Caco-2 (cell line): ENCODE measurements at regions not wholly inside any gene's neighbourhood (a gene's known extent, or its start where the extent isn't known, plus 50 kb on each side); places are given as distances from the start of the nearest gene placed in this dataset.

Experiments used
- BruUV-seq: library from RNA; stranded (reverse); fragments of 400-500 nt; replicated peaks from 2 replicates; lab custom pipeline; 2021; lab: Mats Ljungman, UMichigan
- CTCF ChIA-PET: fragments of 300-600 bp; sonication (Branson Sonifier 250); formaldehyde crosslinking; loops from one replicate; lab custom pipeline; 2022; ENCODE audit warnings: antibody characterized with exemption; lab: Charles Lee
- POLR2A ChIA-PET: fragments of 300-600 bp; sonication (Branson Sonifier 250); formaldehyde crosslinking; loops from one replicate; lab custom pipeline; 2022; ENCODE audit warnings: antibody characterized with exemption; lab: Charles Lee
- DNase-seq, 2 experiments: peaks; one replicate each; pipeline versions ENCODE4 v3.0.0 to v3.0.0-alpha.2; 2020 to 2022
- H3K27me3 ChIP-seq: replicated peaks from 2 replicates; pipeline ENCODE4 v1.6.0; 2011; ENCODE audit warnings: low read length; ENCODE audit not compliant: control insufficient read depth, insufficient read depth
- H3K36me3 ChIP-seq: 2 replicates; pipeline ENCODE4 v1.5.1; 2011; ENCODE audit warnings: low read length; ENCODE audit not compliant: control insufficient read depth, insufficient read depth
- H3K4me1 ChIP-seq: fragments of 250-450 bp; sonication (Bioruptor Pico); 2 replicates; pipeline ENCODE4 v1.5.1; 2020; ENCODE audit warnings: mild to moderate bottlenecking
- H3K4me3 ChIP-seq: 2 replicates; pipeline ENCODE4 v1.5.1; 2011; ENCODE audit warnings: low read depth, mild to moderate bottlenecking, control low read depth, low read length
- H3K9me3 ChIP-seq: fragments of 250-450 bp; sonication (Bioruptor Pico); 2 replicates; pipeline ENCODE4 v1.5.1; 2020; ENCODE audit warnings: mild to moderate bottlenecking, moderate library complexity
- H3K27ac Mint-ChIP-seq: one replicate; pipeline ENCODE4 v1.8.0; 2022; ENCODE audit warnings: mixed read lengths; ENCODE audit not compliant: unreplicated experiment
- H3K27me3 Mint-ChIP-seq: one replicate; pipeline ENCODE4 v1.8.0; 2022; ENCODE audit warnings: mixed read lengths; ENCODE audit not compliant: insufficient read depth, unreplicated experiment
- H3K36me3 Mint-ChIP-seq: one replicate; pipeline ENCODE4 v1.8.0; 2022; ENCODE audit warnings: mild to moderate bottlenecking, mixed read lengths; ENCODE audit not compliant: insufficient read depth, unreplicated experiment
- H3K4me1 Mint-ChIP-seq: one replicate; pipeline ENCODE4 v1.8.0; 2022; ENCODE audit warnings: low read depth, mixed read lengths; ENCODE audit not compliant: unreplicated experiment
- H3K4me3 Mint-ChIP-seq: one replicate; pipeline ENCODE4 v1.8.0; 2022; ENCODE audit warnings: mild to moderate bottlenecking, moderate library complexity, mixed read lengths; ENCODE audit not compliant: unreplicated experiment
- H3K9me3 Mint-ChIP-seq: one replicate; pipeline ENCODE4 v1.8.0; 2022; ENCODE audit warnings: mixed read lengths; ENCODE audit not compliant: unreplicated experiment
- intact Hi-C: fragments of 100-400 bp; cut with micrococcal nuclease; formaldehyde crosslinking; loops from one replicate; pipeline ENCODE4 v1.10.0; 2022; ENCODE audit not compliant: unreplicated experiment
- TF ChIP-seq, protein P1 (sequence below), 2 experiments: fragments of 200-600 bp in 1 of 2; IDR thresholded peaks; 1 replicate in 1 of 2; 2 replicates in 1 of 2; pipeline versions ENCODE4 v1.5.1 to v1.8.0; 2011 to 2022; ENCODE audit warnings: antibody characterized with exemption in 1 of 2, control low read depth in 1 of 2, inconsistent platforms in 1 of 2, low read depth in 1 of 2, low read length in 1 of 2, mild to moderate bottlenecking in 1 of 2, moderate library complexity in 1 of 2; ENCODE audit not compliant: insufficient read depth in 1 of 2, severe bottlenecking in 1 of 2, unreplicated experiment in 1 of 2

DNA sequence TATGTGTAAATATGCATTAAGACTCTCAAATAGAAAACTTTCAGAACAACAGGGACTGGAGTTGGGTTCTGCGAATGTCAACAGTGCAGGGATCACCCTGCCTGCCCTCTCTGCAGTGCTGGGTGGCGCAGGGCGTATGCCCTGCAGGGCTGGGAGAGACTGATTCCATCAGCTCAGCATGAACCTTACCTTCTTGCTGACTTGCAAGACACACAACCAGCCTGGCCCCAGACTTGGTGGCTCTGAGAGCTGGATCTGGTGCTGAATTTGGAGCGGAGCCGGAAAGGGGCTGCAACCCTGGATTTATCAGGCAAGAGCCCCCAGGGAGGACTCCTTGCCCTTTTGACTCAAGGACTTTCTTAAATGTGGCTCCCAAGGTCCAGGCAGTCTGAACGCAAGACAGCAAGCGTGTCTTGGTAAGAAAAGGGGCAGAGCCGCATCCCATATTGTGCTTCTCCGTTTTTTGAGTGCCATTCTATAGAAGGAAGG lies 376.0 kb upstream of the IRX2 start:
- no peaks in the 10 kb centered on the region for H3K4me1 Mint-ChIP-seq
- peaks cover 3% of the 10 kb centered on the region for H3K27me3 Mint-ChIP-seq
- Histone ChIP-seq H3K9me3 (no peaks in the 10 kb centered on the region), H3K27me3 (no peaks in the 10 kb centered on the region), H3K4me3 (no peak overlapping the region), H3K4me1 (no peaks in the 10 kb centered on the region), H3K36me3 (no peaks in the 10 kb centered on the region)
- no peak overlapping the region for H3K27ac Mint-ChIP-seq
- CTCF ChIA-PET, result no interaction called here
- BruUV-seq, result no TSS peak
- no peaks in the 10 kb centered on the region for H3K9me3 Mint-ChIP-seq
- intact Hi-C loops, result no loop called here
- DNase-seq, result no peak
- POLR2A ChIA-PET, result no interaction called here
- H3K36me3 Mint-ChIP-seq, result no peaks in the 10 kb centered on the region
- TF ChIP-seq, protein P1, sequence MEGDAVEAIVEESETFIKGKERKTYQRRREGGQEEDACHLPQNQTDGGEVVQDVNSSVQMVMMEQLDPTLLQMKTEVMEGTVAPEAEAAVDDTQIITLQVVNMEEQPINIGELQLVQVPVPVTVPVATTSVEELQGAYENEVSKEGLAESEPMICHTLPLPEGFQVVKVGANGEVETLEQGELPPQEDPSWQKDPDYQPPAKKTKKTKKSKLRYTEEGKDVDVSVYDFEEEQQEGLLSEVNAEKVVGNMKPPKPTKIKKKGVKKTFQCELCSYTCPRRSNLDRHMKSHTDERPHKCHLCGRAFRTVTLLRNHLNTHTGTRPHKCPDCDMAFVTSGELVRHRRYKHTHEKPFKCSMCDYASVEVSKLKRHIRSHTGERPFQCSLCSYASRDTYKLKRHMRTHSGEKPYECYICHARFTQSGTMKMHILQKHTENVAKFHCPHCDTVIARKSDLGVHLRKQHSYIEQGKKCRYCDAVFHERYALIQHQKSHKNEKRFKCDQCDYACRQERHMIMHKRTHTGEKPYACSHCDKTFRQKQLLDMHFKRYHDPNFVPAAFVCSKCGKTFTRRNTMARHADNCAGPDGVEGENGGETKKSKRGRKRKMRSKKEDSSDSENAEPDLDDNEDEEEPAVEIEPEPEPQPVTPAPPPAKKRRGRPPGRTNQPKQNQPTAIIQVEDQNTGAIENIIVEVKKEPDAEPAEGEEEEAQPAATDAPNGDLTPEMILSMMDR (IDR thresholded peaks at IDR 0.05; ENCODE audit: insufficient read depth in 1 of 2, low read depth in 1 of 2, low read length in 1 of 2, severe bottlenecking in 1 of 2, unreplicated experiment in 1 of 2), result no peak
- no peak overlapping the region for H3K4me3 Mint-ChIP-seq

GRCh38 chr5:3126639-3127038 lies 375.2 kb upstream of the IRX2 start:
- Mint-ChIP-seq H3K27ac (no peak overlapping the region), H3K36me3 (no peaks in the 10 kb centered on the region), H3K9me3 (no peaks in the 10 kb centered on the region), H3K4me3 (no peak overlapping the region), H3K27me3 (peaks cover 3% of the 10 kb centered on the region), H3K4me1 (no peaks in the 10 kb centered on the region)
- no peaks in the 10 kb centered on the region for H3K4me1 ChIP-seq
- intact Hi-C loops, result no loop called here
- BruUV-seq, result no TSS peak
- ChIA-PET CTCF (no interaction called here), POLR2A (no interaction called here)
- no peak overlapping the region for H3K4me3 ChIP-seq
- H3K36me3 ChIP-seq, result no peaks in the 10 kb centered on the region
- H3K27me3 ChIP-seq, result no peaks in the 10 kb centered on the region
- TF ChIP-seq, protein P1 (IDR thresholded peaks at IDR 0.05; ENCODE audit: insufficient read depth in 1 of 2, low read depth in 1 of 2, low read length in 1 of 2, severe bottlenecking in 1 of 2, unreplicated experiment in 1 of 2), result no peak
- no peaks in the 10 kb centered on the region for H3K9me3 ChIP-seq
- no peak for DNase-seq

GRCh38 chr5:3124410-3124809 lies 372.9 kb upstream of the IRX2 start:
- DNase-seq, result no peak
- no peak overlapping the region for H3K27ac Mint-ChIP-seq
- no peaks in the 10 kb centered on the region for H3K4me1 Mint-ChIP-seq
- H3K9me3 ChIP-seq, result no peaks in the 10 kb centered on the region
- no peaks in the 10 kb centered on the region for H3K36me3 Mint-ChIP-seq
- H3K27me3 ChIP-seq, result no peaks in the 10 kb centered on the region
- no peaks in the 10 kb centered on the region for H3K27me3 Mint-ChIP-seq
- H3K4me3 ChIP-seq, result no peak overlapping the region
- H3K4me1 ChIP-seq, result no peaks in the 10 kb centered on the region
- CTCF ChIA-PET, result no interaction called here
- H3K4me3 Mint-ChIP-seq, result no peak overlapping the region
- intact Hi-C loops, result no loop called here
- H3K9me3 Mint-ChIP-seq, result no peaks in the 10 kb centered on the region
- TF ChIP-seq, protein P1 (IDR thresholded peaks at IDR 0.05; ENCODE audit: insufficient read depth in 1 of 2, low read depth in 1 of 2, low read length in 1 of 2, severe bottlenecking in 1 of 2, unreplicated experiment in 1 of 2), result no peak
- no peaks in the 10 kb centered on the region for H3K36me3 ChIP-seq
- no TSS peak for BruUV-seq
- POLR2A ChIA-PET, result no interaction called here
